B cell (primary cell): ENCODE measurements at regions not wholly inside any gene's neighbourhood (a gene's known extent, or its start where the extent isn't known, plus 50 kb on each side); places are given as distances from the start of the nearest gene placed in this dataset.

Experiments used
- CTCF ChIP-seq: fragments of 200-600 bp; IDR thresholded peaks from one replicate; pipeline ENCODE4 v1.8.0; 2022; ENCODE audit warnings: antibody characterized with exemption, mild to moderate bottlenecking
- EZH2 ChIP-seq: IDR thresholded peaks from 2 replicates; pipeline ENCODE4 v1.6.1; 2012; ENCODE audit warnings: borderline replicate concordance, low read depth, mild to moderate bottlenecking, moderate library complexity, low read length; ENCODE audit not compliant: insufficient read depth, poor library complexity, severe bottlenecking

- TF ChIP-seq EZH2 (no peak), CTCF (no peak)
Observed at GRCh38 chr10:123577921-123578461, 88.2 kb upstream of the GPR26 start.
